Suprapubic skin (tissue), 4 donors: ENCODE measurements at regions not wholly inside any gene's neighbourhood (a gene's known extent, or its start where the extent isn't known, plus 50 kb on each side); places are given as distances from the start of the nearest gene placed in this dataset.
A peak's percentile ranks its signal among the peaks of the same experiment; 100 is the strongest.
"Not testable (repeated sequence)": the region's sequence is repeated elsewhere in the genome, so short reads cannot be mapped to it uniquely, and the experiment has no call there.

Experiments
- DNase-seq, 2 donors: peaks; one replicate each; pipeline ENCODE4 v3.0.0-alpha.2; 2019; ENCODE audit warnings: low spot score in 2 of 2
- H3K27ac ChIP-seq: fragments of 200-600 bp; sonication (generic); one replicate; pipeline ENCODE4 v1.5.1; 2019
- H3K27me3 ChIP-seq: fragments of 200-600 bp; sonication (generic); one replicate; pipeline ENCODE4 v1.5.1; 2019
- H3K36me3 ChIP-seq: fragments of 200-600 bp; sonication (generic); one replicate; pipeline ENCODE4 v1.5.1; 2019
- H3K4me1 ChIP-seq: fragments of 200-600 bp; sonication (generic); one replicate; pipeline ENCODE4 v1.5.1; 2019
- H3K4me3 ChIP-seq: fragments of 200-600 bp; sonication (generic); one replicate; pipeline ENCODE4 v1.5.1; 2019; ENCODE audit warnings: mild to moderate bottlenecking
- H3K9me3 ChIP-seq: fragments of 200-600 bp; sonication (generic); one replicate; pipeline ENCODE4 v1.5.1; 2019
- EP300 ChIP-seq: sonication (generic); formaldehyde crosslinking; IDR thresholded peaks from one replicate; pipeline ENCODE4 v1.6.1; 2017; ENCODE audit warnings: antibody characterized with exemption
- POLR2A ChIP-seq, 2 donors: fragments of 450-650 bp; IDR thresholded peaks; one replicate each; pipeline ENCODE4 v1.6.1; 2017; ENCODE audit warnings: antibody characterized with exemption in 2 of 2, mild to moderate bottlenecking in 2 of 2, moderate library complexity in 2 of 2
- POLR2AphosphoS5 ChIP-seq, 3 donors: sonication (generic); formaldehyde crosslinking; IDR thresholded peaks; one replicate each; pipeline ENCODE4 v1.6.1; 2017; ENCODE audit warnings: antibody characterized with exemption in 3 of 3
- WGBS: methylation state at CpG from one replicate; pipeline ENCODE4 v1.1.5; 2018; 5-methylcytosine and 5-hydroxymethylcytosine counted together
- TF ChIP-seq, protein P1 (sequence below), 2 donors: fragments of 200-600 bp in 1 of 2; fragments of 450-650 bp in 1 of 2; sonication (generic) in 1 of 2; IDR thresholded peaks; one replicate each; pipeline ENCODE4 v1.5.1; 2016 to 2019; ENCODE audit warnings: antibody characterized with exemption in 2 of 2, mild to moderate bottlenecking in 1 of 2, moderate library complexity in 1 of 2

DNA sequence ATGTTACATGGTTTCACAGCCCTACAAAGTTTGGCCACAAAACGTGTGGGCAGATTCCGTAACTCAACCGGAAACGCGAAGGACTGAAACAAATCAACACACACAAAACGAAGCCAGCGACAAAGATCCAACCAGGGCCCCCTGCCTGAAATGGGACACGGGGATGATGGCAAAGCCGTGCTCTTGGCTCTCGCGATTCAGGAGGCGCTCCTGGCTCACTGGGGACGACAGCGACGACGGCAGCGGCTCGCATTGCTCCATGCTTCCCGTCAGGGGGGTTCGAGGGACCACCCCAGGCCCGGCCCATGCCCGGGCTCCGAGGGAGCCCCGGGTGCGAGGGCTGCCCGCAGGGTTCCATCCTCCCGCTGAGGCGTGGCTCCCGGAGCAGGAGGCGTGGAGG, 4786.8 kb upstream of the OR11H1 start:
- Histone ChIP-seq H3K4me1 (no peaks in the 10 kb centered on the region), H3K27ac (no peak overlapping the region), H3K4me3 (no peak overlapping the region), H3K27me3 (no peaks in the 10 kb centered on the region), H3K36me3 (no peaks in the 10 kb centered on the region), H3K9me3 (peaks cover 12% of the 10 kb centered on the region)
- WGBS: 75% methylated on average over 26 of the region's 30 CpGs
- DNase-seq: no peak
- TF ChIP-seq POLR2AphosphoS5 (IDR thresholded peaks at IDR 0.05): no peak
- TF ChIP-seq POLR2A (IDR thresholded peaks at IDR 0.05): no peak
- TF ChIP-seq, protein P1, sequence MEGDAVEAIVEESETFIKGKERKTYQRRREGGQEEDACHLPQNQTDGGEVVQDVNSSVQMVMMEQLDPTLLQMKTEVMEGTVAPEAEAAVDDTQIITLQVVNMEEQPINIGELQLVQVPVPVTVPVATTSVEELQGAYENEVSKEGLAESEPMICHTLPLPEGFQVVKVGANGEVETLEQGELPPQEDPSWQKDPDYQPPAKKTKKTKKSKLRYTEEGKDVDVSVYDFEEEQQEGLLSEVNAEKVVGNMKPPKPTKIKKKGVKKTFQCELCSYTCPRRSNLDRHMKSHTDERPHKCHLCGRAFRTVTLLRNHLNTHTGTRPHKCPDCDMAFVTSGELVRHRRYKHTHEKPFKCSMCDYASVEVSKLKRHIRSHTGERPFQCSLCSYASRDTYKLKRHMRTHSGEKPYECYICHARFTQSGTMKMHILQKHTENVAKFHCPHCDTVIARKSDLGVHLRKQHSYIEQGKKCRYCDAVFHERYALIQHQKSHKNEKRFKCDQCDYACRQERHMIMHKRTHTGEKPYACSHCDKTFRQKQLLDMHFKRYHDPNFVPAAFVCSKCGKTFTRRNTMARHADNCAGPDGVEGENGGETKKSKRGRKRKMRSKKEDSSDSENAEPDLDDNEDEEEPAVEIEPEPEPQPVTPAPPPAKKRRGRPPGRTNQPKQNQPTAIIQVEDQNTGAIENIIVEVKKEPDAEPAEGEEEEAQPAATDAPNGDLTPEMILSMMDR (IDR thresholded peaks at IDR 0.05): no peak
- no peak for TF ChIP-seq EP300

DNA sequence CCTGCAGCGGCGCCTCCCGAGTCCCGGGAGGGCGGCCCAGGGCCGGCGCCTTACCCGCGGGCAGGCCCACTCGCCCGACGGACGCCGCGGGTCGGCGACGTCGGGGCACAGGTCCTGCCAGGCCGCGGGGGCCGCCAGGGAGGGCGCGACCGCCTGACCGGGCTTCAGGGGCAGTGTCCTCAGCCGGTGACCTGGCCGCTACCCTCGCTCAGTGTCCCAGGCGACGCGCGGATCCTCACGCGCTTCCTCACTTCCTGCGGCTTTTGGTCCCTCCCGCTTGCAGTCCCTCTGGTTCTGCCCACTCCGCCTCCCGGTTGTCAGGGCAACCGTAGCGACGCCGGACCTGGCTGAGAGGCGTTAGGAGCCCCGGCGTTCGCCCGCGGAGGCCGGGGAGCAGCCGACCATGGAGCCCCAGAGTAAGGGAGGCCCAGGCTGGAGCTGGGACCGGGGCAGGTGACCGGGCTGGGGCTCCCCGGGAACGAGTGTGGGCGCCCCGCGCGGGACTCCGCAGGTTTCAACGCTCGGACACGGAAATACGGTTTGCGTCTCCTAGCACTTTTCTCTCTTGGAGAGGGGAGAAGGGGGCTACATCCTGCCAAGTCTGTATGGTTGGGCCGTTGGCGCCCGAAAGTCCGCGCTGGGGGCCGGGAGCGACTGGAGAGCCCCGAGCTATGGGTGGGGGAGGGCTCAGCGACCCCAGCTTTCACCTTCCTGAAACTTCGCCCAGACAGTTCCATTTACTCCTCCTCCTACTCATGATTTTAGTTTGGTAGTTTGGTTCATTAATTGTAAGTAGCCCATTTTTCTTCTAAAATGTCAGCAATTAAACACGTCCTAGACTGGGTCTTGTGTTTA, 4786.0 kb upstream of the OR11H1 start:
- H3K27ac ChIP-seq, H3K36me3 ChIP-seq, H3K4me3 ChIP-seq, H3K27me3 ChIP-seq, H3K4me1 ChIP-seq: not testable (repeated sequence)
- WGBS: 70% methylated on average over 75 of the region's 76 CpGs
- peaks cover 12% of the 10 kb centered on the region for H3K9me3 ChIP-seq
- DNase-seq: peak in 1 of 2 donors; percentile 80

DNA sequence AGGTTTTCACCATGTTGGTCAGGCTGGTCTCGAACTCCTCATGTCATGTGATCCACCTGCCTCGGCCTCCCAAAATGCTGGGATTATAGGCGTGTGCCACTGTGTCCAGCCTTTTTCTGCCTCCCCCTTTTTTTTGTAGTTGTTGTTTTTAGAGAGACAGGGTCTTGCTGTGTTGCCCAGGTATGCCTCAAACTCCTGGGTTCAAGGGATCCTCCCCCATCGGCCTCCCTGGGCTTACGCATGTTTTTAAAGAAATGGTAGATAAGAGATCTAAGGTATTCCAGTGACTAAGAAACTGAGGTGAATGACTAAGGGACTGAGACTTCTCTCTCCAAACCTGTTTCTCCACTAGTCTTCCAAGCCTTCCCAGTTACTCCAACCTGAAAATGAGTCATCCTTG, 4781.6 kb upstream of the OR11H1 start:
- not testable (repeated sequence) for H3K4me3 ChIP-seq, DNase-seq, H3K27ac ChIP-seq, H3K4me1 ChIP-seq, H3K27me3 ChIP-seq, H3K36me3 ChIP-seq, H3K9me3 ChIP-seq
- WGBS: 75% methylated on average over 5 of the region's 5 CpGs

DNA sequence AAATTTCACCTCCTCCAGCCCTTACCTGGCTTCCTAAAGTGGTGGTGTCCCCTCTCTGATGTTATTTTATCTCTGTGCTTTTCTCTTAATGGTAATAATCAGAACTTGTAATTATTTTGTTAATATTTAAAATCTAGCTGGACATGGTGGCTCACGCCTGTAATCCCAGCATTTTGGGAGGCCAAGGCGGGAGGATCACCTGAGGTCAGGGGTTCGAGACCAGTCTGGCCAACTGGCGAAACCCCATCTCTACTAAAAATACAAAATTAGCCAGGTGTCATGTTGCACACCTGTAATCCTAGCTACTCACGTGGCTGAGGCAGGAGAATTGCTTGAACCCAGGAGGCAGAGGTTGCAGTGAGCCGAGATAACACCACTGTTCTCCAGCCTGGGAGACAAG, 4780.8 kb upstream of the OR11H1 start:
- H3K4me3 ChIP-seq, DNase-seq, H3K36me3 ChIP-seq, H3K27ac ChIP-seq, H3K27me3 ChIP-seq, H3K4me1 ChIP-seq, H3K9me3 ChIP-seq: not testable (repeated sequence)
- WGBS: 48% methylated on average over 6 of the region's 6 CpGs

DNA sequence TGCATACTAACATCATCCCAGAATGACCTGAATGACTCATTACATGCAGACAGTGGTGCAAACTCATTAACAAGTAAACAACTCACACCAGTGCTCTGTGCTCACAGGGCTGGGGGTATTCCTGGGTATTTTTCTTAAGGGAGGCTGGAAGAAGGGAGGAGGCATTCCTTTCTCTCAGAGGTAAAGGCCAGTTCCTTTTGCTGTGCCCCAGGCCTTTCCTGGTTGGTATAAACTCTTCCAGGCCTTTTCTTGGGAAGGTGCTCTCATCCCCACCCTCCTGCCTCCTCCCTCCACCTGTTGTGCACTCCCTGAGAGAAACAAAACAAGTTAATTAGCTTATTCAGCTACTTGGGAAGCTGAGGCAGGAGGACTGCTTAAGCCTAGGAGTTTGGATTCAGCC, 4779.2 kb upstream of the OR11H1 start:
- H3K4me3 ChIP-seq, DNase-seq, H3K27me3 ChIP-seq, H3K27ac ChIP-seq, H3K9me3 ChIP-seq, H3K36me3 ChIP-seq, H3K4me1 ChIP-seq: not testable (repeated sequence)

DNA sequence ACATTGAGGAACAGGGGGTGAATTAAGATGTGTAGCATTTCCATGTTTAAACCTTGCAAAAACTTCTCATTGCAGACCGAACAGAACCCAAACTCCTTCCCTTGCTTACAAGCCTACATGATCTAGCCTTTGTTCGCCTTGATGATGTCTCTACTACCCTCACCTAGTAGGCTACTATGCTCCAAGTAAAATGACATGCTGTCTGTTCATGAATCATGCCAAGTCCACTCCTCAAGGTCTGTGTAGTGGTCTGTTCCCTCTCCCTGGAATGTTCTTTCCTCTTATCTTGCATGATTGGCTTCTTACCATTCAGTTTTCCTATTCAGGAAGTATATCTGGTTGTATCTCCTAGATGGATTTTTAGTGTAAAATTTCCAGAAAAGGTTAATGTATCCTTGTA, 4778.6 kb upstream of the OR11H1 start:
- H3K9me3 ChIP-seq, DNase-seq, H3K4me1 ChIP-seq, H3K27me3 ChIP-seq, H3K4me3 ChIP-seq, H3K27ac ChIP-seq, H3K36me3 ChIP-seq: not testable (repeated sequence)
- 44% methylated on average over 2 of the region's 2 CpGs for WGBS

DNA sequence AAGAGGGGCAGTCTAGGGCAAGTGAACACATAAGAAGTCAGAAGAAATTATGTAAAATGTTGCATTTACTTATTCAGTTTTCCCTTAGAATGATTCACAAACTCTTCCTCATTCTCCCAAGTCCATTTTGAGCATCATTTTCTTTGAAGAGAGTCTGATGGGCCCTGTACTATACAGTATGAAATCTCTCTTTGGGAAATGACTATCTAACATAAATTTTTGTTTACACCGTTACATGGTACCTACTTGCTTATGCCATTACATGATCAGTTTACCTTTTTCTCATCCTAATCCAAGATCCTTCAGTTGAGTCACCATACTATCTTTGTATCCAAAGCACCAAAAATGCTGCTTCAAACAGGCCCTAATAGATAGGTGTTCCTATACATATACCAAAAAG, 4774.4 kb upstream of the OR11H1 start:
- not testable (repeated sequence) for H3K4me1 ChIP-seq, H3K36me3 ChIP-seq
- 55% methylated on average over 1 of the region's 1 CpG for WGBS

DNA sequence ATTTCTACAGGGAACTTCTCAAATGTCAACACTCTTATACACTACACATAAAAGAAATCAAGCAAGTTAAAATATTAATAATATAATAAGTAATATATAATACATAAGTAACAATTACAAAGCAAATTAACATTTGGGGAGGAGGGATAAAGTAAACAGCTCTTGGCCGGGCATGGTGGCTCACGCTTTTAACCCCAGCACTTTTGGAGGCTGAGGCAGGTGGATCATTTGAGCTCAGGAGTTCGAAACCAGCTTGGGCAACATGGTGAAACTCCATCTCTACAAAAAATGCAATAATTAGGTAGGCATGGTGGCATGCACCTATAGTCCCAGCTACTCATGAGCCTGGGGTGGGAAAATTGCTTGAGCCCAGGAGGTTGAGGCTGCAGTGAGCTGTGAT, 4772.6 kb upstream of the OR11H1 start:
- WGBS: 45% methylated on average over 3 of the region's 3 CpGs
- H3K4me3 ChIP-seq, H3K27me3 ChIP-seq, H3K36me3 ChIP-seq, H3K27ac ChIP-seq, H3K4me1 ChIP-seq, DNase-seq: not testable (repeated sequence)
- peaks cover 18% of the 10 kb centered on the region for H3K9me3 ChIP-seq

More for the DNA sequence above, 4774.4 kb upstream of the OR11H1 start:
- not testable (repeated sequence) for DNase-seq, H3K4me3 ChIP-seq, H3K27me3 ChIP-seq, H3K27ac ChIP-seq
- peaks cover 15% of the 10 kb centered on the region for H3K9me3 ChIP-seq

DNA sequence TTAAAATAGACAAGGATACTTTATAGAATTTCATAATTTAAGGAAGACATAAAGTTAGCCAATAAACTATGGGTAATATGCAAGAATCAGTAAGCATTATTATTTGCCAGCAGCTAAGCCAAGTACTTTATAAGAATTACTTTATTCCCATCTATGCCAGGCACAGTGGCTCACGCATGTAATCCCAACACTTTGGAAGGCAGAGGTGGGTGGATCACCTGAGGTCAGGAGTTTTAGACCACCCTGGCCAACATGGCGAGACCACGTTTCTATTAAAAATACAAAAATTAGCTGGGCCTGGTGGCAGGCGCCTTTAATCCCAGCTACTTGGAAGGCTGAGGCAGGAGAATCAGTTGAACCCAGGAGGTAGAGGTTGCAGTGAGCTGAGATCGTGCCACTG, 4767.6 kb upstream of the OR11H1 start:
- H3K27me3 ChIP-seq, H3K36me3 ChIP-seq, H3K4me1 ChIP-seq, H3K4me3 ChIP-seq, DNase-seq, H3K27ac ChIP-seq: not testable (repeated sequence)
- 50% methylated on average over 5 of the region's 5 CpGs for WGBS
- peaks cover 15% of the 10 kb centered on the region for H3K9me3 ChIP-seq

DNA sequence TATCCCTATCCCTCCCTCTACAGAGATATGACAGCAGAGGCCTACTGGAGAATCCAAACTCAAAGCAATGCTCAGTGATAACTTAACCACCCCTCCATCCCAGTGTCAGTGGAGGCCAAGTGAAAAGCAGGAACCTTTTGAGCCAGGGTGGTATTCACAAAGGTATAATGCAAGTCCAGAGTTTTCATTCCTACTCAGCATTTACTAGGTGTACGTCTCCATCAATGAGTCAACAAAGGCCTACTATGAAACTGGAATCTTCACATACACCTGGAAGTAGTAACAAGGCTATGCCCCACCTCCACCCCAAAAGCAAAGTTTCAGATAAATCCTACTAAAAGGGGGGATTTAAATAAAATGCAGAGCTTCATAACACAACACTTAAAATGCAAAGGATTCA, 4761.7 kb upstream of the OR11H1 start:
- H3K36me3 ChIP-seq, H3K4me3 ChIP-seq, H3K4me1 ChIP-seq, H3K27ac ChIP-seq, DNase-seq, H3K27me3 ChIP-seq: not testable (repeated sequence)
- H3K9me3 ChIP-seq: peaks cover 16% of the 10 kb centered on the region
- WGBS: 84% methylated on average over 1 of the region's 1 CpG

DNA sequence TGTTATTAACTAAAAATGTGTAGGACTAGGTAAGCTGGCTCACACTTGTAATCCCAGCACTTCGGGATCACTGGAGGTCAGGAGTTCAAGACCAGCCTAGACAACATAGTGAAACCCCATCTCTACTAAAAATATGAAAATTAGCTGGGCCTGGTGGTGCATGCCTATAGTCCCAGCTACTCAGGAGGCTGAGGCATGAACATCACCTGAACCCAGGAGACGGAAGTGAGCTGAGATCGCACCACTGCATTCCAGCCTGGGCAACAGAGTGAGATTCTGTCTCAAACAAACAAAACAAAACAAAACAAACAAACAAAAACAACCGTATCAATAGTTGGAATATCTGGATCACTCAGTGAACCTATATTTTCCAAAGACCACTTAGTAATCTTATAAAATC, 4759.1 kb upstream of the OR11H1 start:
- 79% methylated on average over 4 of the region's 4 CpGs for WGBS
- H3K9me3 ChIP-seq: peaks cover 16% of the 10 kb centered on the region
- not testable (repeated sequence) for H3K4me1 ChIP-seq, H3K36me3 ChIP-seq, DNase-seq, H3K27me3 ChIP-seq, H3K4me3 ChIP-seq, H3K27ac ChIP-seq

DNA sequence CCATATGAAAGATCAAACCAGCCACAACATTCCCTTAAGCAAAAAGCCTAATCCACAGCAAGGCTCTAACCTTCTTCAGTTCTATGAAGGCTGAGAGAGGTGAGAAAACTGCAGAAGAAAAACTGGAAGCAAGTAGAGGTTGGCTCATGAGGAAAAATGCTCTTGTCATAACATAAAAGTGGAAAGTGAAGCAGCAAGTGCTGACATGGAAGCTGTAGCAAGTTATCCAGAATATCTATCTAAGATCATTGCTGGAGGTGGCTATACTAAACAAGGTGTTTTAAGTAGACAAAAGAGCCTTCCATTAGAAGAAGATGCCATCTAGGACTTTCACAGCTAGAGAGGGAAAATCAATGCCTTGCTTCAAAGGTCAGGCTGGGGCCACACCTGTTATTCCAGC, 4756.2 kb upstream of the OR11H1 start:
- H3K9me3 ChIP-seq, H3K36me3 ChIP-seq, H3K27me3 ChIP-seq, H3K4me3 ChIP-seq, H3K4me1 ChIP-seq, H3K27ac ChIP-seq, DNase-seq: not testable (repeated sequence)

DNA sequence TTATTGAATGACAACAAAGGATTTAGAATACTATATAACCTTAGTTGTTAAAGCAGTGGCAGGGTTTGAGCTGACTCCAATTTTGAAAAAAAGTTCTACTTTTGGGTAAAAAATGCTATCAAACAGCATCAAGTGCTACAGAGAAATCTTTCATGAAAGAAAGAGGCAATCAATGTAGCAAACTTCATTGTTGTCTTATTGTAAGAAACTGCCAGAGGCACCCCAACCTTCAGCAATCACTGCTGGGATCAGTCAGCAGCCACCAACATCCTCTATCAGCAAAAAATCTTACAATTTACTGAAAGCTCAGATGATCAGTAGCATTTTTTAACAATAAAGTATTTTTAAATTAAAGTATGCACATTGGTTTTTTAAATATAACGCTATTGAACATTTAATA, 4754.7 kb upstream of the OR11H1 start:
- 44% methylated on average over 1 of the region's 1 CpG for WGBS
- not testable (repeated sequence) for H3K4me3 ChIP-seq, DNase-seq, H3K4me1 ChIP-seq, H3K27ac ChIP-seq, H3K9me3 ChIP-seq, H3K36me3 ChIP-seq, H3K27me3 ChIP-seq
